GM12801 (cell line): ENCODE measurements at regions not wholly inside any gene's neighbourhood (a gene's known extent, or its start where the extent isn't known, plus 50 kb on each side); places are given as distances from the start of the nearest gene placed in this dataset.

Experiments
- CTCF ChIP-seq: IDR thresholded peaks from one replicate; pipeline ENCODE4 v1.5.1; 2011; ENCODE audit warnings: control low read depth; ENCODE audit not compliant: insufficient read length; ENCODE audit errors: extremely low read depth

GRCh38 chr2:199216253-199216652 lies 241.5 kb downstream of the SATB2 start:
- no peak for TF ChIP-seq CTCF

- no peak for TF ChIP-seq CTCF
Observed at GRCh38 chr2:199207011-199207410, 250.7 kb downstream of the SATB2 start.

- no peak for TF ChIP-seq CTCF
Observed at GRCh38 chr2:199206536-199206935, 251.2 kb downstream of the SATB2 start.

GRCh38 chr2:199202964-199203363 lies 254.8 kb downstream of the SATB2 start:
- TF ChIP-seq CTCF: no peak

GRCh38 chr2:199201539-199201938 lies 256.2 kb downstream of the SATB2 start:
- no peak for TF ChIP-seq CTCF

- no peak for TF ChIP-seq CTCF
Observed at GRCh38 chr2:199199797-199200196, 257.9 kb downstream of the SATB2 start.

- TF ChIP-seq CTCF: no peak
Observed at GRCh38 chr2:199197448-199197847, 260.3 kb downstream of the SATB2 start.

- no peak for TF ChIP-seq CTCF
Observed at GRCh38 chr2:199196686-199197085, 261.1 kb downstream of the SATB2 start.
